ENCODE measurements at regions not wholly inside any gene's neighbourhood (a gene's known extent, or its start where the extent isn't known, plus 50 kb on each side); places are given as distances from the start of the nearest gene placed in this dataset.

DNA sequence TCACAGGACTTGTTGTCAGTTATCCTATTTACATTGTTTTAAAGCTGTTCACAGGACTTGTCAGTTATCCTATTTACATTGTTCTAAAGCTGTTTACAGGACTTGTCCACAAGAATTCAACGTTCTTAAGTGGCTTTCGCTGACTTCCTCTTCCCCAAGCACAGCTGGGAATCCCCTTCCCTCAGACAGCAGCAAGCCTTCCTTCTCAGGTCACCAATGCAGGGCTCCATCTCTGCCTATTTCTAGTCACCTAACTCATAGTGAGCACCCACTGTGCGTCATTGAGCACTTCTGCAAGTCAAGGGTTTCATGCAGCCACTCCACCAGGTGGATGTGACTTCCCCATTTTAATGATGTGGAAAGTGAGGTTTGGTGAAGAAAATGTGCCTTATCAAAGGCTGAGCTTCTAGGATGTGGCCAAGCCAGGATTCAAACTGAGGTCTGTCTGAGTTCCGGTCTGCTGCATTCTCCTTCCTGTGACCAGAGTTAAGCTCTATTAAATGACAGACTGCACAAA, 109.8 kb upstream of the ZNF462 start:
- no peaks in the 10 kb centered on the region for H4K20me1 ChIP-seq (ENCODE audit: control insufficient read depth, insufficient read depth, insufficient read length)
- no peak overlapping the region for H2BK12ac ChIP-seq (ENCODE audit: insufficient read length, low read depth, low read length)
- no peaks in the 10 kb centered on the region for H3K36me3 Mint-ChIP-seq (ENCODE audit: insufficient read depth in 1 of 3, low read depth in 3 of 3)
- no peak overlapping the region for H4K91ac ChIP-seq (ENCODE audit: insufficient read length, low read depth, low read length)
- no peak overlapping the region for H4K8ac ChIP-seq (replicated peaks; ENCODE audit: insufficient read length, low read depth, low read length)
- H2BK15ac ChIP-seq (ENCODE audit: low read depth, low read length): no peak overlapping the region
- H3K9ac ChIP-seq (ENCODE audit: extremely low read depth, insufficient read length, low read length): no peak overlapping the region
- no peak overlapping the region for H3K4me3 Mint-ChIP-seq
- no peak overlapping the region for H3K14ac ChIP-seq (ENCODE audit: insufficient read depth, low read length)
- H2AFZ ChIP-seq (ENCODE audit: low read length): no peak overlapping the region
- no peaks in the 10 kb centered on the region for H3K79me1 ChIP-seq (ENCODE audit: insufficient read depth, low read depth, low read length, poor library complexity, severe bottlenecking)
- H3K27me3 ChIP-seq (ENCODE audit: insufficient read depth, low read length): no peaks in the 10 kb centered on the region
- no peaks in the 10 kb centered on the region for H3K27me3 Mint-ChIP-seq (ENCODE audit: low read depth)
- DNase-seq: no peak
- no peak overlapping the region for H4K5ac ChIP-seq (ENCODE audit: insufficient read length, low read depth, low read length)
- peaks cover 10 to 24% of the 10 kb centered on the region in 2 experiments for H3K4me1 Mint-ChIP-seq
- no peak overlapping the region for H2BK120ac ChIP-seq (ENCODE audit: low read depth, low read length, poor library complexity, severe bottlenecking)
- no peak overlapping the region for H3K23ac ChIP-seq (ENCODE audit: insufficient read length, low read depth, low read length)
- no peak overlapping the region for H2AK5ac ChIP-seq (ENCODE audit: insufficient read length, low read length)
- H3K27ac Mint-ChIP-seq: peak overlapping the region in 1 of 3 experiments; percentile 9; a peak in 2 of 7 replicates
- WGBS (ENCODE audit: extremely low coverage, insufficient read length, low lambda C conversion rate): no CpG with 5 or more reads among the region's 4 CpGs
- no peak overlapping the region for H2BK20ac ChIP-seq (ENCODE audit: low read depth, low read length, poor library complexity, severe bottlenecking)
- H3K23me2 ChIP-seq (ENCODE audit: insufficient read length, low read depth, low read length, poor library complexity, severe bottlenecking): no peaks in the 10 kb centered on the region
- H3K9me3 Mint-ChIP-seq: no peaks in the 10 kb centered on the region
- no peaks in the 10 kb centered on the region for H3K79me2 ChIP-seq (ENCODE audit: insufficient read depth, low read length)
- H3K56ac ChIP-seq (ENCODE audit: insufficient read length, low read depth, low read length): no peak overlapping the region
- peaks cover 2% of the 10 kb centered on the region; the same call in 1 of the 2 replicates for H3K4me1 ChIP-seq (ENCODE audit: insufficient read depth, low read length)
- no peaks in the 10 kb centered on the region for H3K9me3 ChIP-seq (ENCODE audit: control insufficient read depth, low read depth, low read length)
- H3T11ph ChIP-seq (ENCODE audit: low read length): no peak overlapping the region
- TF ChIP-seq, protein P1, sequence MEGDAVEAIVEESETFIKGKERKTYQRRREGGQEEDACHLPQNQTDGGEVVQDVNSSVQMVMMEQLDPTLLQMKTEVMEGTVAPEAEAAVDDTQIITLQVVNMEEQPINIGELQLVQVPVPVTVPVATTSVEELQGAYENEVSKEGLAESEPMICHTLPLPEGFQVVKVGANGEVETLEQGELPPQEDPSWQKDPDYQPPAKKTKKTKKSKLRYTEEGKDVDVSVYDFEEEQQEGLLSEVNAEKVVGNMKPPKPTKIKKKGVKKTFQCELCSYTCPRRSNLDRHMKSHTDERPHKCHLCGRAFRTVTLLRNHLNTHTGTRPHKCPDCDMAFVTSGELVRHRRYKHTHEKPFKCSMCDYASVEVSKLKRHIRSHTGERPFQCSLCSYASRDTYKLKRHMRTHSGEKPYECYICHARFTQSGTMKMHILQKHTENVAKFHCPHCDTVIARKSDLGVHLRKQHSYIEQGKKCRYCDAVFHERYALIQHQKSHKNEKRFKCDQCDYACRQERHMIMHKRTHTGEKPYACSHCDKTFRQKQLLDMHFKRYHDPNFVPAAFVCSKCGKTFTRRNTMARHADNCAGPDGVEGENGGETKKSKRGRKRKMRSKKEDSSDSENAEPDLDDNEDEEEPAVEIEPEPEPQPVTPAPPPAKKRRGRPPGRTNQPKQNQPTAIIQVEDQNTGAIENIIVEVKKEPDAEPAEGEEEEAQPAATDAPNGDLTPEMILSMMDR (conservative IDR thresholded peaks at IDR 0.05): no peak
- no peak overlapping the region for H3K27ac ChIP-seq (ENCODE audit: insufficient read length, low read depth, low read length)
- no peak overlapping the region for H3K18ac ChIP-seq (ENCODE audit: insufficient read length, low read depth, low read length)
- no peak overlapping the region for H3K4me2 ChIP-seq (ENCODE audit: insufficient read depth, insufficient read length, low read length)
- H3K4ac ChIP-seq (ENCODE audit: low read depth, low read length): no peak overlapping the region
- H2BK5ac ChIP-seq (ENCODE audit: insufficient read length, low read length): no peak overlapping the region

Measured in H9 (cell line).